ENCODE measurements at regions not wholly inside any gene's neighbourhood (a gene's known extent, or its start where the extent isn't known, plus 50 kb on each side); places are given as distances from the start of the nearest gene placed in this dataset.

DNA sequence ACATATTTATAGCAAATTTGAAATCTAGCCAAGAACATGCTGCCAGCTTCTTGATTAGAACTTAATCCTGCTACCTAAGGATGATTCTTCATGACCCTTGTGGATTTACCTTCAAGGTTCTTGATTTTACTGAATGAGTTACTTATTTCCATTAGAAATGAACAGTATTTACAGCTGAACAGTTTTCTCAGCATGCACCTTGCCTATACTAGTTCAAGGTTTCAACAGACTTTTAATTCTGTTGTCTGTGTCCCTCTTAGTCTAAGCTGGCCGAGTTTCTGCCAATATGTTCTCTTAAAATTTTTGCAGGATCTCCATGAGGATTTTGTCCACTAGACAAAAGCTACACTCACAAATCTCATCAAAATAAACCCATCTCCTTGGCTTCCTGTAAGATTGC, 188.8 kb upstream of the ST8SIA4 start (continued):
- TF ChIP-seq, protein P1, sequence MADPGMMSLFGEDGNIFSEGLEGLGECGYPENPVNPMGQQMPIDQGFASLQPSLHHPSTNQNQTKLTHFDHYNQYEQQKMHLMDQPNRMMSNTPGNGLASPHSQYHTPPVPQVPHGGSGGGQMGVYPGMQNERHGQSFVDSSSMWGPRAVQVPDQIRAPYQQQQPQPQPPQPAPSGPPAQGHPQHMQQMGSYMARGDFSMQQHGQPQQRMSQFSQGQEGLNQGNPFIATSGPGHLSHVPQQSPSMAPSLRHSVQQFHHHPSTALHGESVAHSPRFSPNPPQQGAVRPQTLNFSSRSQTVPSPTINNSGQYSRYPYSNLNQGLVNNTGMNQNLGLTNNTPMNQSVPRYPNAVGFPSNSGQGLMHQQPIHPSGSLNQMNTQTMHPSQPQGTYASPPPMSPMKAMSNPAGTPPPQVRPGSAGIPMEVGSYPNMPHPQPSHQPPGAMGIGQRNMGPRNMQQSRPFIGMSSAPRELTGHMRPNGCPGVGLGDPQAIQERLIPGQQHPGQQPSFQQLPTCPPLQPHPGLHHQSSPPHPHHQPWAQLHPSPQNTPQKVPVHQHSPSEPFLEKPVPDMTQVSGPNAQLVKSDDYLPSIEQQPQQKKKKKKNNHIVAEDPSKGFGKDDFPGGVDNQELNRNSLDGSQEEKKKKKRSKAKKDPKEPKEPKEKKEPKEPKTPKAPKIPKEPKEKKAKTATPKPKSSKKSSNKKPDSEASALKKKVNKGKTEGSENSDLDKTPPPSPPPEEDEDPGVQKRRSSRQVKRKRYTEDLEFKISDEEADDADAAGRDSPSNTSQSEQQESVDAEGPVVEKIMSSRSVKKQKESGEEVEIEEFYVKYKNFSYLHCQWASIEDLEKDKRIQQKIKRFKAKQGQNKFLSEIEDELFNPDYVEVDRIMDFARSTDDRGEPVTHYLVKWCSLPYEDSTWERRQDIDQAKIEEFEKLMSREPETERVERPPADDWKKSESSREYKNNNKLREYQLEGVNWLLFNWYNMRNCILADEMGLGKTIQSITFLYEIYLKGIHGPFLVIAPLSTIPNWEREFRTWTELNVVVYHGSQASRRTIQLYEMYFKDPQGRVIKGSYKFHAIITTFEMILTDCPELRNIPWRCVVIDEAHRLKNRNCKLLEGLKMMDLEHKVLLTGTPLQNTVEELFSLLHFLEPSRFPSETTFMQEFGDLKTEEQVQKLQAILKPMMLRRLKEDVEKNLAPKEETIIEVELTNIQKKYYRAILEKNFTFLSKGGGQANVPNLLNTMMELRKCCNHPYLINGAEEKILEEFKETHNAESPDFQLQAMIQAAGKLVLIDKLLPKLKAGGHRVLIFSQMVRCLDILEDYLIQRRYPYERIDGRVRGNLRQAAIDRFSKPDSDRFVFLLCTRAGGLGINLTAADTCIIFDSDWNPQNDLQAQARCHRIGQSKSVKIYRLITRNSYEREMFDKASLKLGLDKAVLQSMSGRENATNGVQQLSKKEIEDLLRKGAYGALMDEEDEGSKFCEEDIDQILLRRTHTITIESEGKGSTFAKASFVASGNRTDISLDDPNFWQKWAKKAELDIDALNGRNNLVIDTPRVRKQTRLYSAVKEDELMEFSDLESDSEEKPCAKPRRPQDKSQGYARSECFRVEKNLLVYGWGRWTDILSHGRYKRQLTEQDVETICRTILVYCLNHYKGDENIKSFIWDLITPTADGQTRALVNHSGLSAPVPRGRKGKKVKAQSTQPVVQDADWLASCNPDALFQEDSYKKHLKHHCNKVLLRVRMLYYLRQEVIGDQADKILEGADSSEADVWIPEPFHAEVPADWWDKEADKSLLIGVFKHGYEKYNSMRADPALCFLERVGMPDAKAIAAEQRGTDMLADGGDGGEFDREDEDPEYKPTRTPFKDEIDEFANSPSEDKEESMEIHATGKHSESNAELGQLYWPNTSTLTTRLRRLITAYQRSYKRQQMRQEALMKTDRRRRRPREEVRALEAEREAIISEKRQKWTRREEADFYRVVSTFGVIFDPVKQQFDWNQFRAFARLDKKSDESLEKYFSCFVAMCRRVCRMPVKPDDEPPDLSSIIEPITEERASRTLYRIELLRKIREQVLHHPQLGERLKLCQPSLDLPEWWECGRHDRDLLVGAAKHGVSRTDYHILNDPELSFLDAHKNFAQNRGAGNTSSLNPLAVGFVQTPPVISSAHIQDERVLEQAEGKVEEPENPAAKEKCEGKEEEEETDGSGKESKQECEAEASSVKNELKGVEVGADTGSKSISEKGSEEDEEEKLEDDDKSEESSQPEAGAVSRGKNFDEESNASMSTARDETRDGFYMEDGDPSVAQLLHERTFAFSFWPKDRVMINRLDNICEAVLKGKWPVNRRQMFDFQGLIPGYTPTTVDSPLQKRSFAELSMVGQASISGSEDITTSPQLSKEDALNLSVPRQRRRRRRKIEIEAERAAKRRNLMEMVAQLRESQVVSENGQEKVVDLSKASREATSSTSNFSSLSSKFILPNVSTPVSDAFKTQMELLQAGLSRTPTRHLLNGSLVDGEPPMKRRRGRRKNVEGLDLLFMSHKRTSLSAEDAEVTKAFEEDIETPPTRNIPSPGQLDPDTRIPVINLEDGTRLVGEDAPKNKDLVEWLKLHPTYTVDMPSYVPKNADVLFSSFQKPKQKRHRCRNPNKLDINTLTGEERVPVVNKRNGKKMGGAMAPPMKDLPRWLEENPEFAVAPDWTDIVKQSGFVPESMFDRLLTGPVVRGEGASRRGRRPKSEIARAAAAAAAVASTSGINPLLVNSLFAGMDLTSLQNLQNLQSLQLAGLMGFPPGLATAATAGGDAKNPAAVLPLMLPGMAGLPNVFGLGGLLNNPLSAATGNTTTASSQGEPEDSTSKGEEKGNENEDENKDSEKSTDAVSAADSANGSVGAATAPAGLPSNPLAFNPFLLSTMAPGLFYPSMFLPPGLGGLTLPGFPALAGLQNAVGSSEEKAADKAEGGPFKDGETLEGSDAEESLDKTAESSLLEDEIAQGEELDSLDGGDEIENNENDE (IDR thresholded peaks at IDR 0.05; ENCODE audit: insufficient replicate concordance, low read length), result no peak
- TF ChIP-seq KDM1A (IDR thresholded peaks at IDR 0.05; ENCODE audit: borderline replicate concordance, low read length) (no peak), NANOG (IDR thresholded peaks at IDR 0.05; ENCODE audit: insufficient read depth, low read depth, low read length, poor library complexity, severe bottlenecking) (no peak), CHD2 (IDR thresholded peaks at IDR 0.05; ENCODE audit: low read length) (no peak)
- TF ChIP-seq, protein P2, sequence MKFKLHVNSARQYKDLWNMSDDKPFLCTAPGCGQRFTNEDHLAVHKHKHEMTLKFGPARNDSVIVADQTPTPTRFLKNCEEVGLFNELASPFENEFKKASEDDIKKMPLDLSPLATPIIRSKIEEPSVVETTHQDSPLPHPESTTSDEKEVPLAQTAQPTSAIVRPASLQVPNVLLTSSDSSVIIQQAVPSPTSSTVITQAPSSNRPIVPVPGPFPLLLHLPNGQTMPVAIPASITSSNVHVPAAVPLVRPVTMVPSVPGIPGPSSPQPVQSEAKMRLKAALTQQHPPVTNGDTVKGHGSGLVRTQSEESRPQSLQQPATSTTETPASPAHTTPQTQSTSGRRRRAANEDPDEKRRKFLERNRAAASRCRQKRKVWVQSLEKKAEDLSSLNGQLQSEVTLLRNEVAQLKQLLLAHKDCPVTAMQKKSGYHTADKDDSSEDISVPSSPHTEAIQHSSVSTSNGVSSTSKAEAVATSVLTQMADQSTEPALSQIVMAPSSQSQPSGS (IDR thresholded peaks at IDR 0.05; ENCODE audit: low read length), result no peak

Data from H1 (cell line).